K562 (cell line): ENCODE measurements at regions not wholly inside any gene's neighbourhood (a gene's known extent, or its start where the extent isn't known, plus 50 kb on each side); places are given as distances from the start of the nearest gene placed in this dataset.

ENCODE experiments used
- CREM ChIP-seq: IDR thresholded peaks from 2 replicates; pipeline ENCODE4 v1.6.1; 2014; ENCODE audit warnings: antibody characterized with exemption, low read depth
- HMG20B ChIP-seq: fragments of 250-450 bp; sonication (Bioruptor Pico); IDR thresholded peaks from 2 replicates; pipeline ENCODE4 v1.5.0; 2021; ENCODE audit warnings: mild to moderate bottlenecking
- STAT5A ChIP-seq: IDR thresholded peaks from 2 replicates; pipeline ENCODE4 v1.6.1; 2012; ENCODE audit warnings: low read length, inconsistent platforms, borderline replicate concordance
- TF ChIP-seq, protein P1 (sequence below), 2 experiments: fragments of 450-650 bp in 1 of 2; sonication (generic) in 1 of 2; formaldehyde crosslinking in 1 of 2; IDR thresholded peaks; 2 replicates each; pipeline versions ENCODE4 v1.7.1 to v1.9.0; 2016 to 2022; ENCODE audit warnings: inconsistent platforms in 1 of 2, mild to moderate bottlenecking in 1 of 2, missing genetic modification reagents in 1 of 2
- TF ChIP-seq, protein P2 (sequence below): sonication (generic); formaldehyde crosslinking; IDR thresholded peaks from 2 replicates; pipeline ENCODE4 v1.8.1; 2023; ENCODE audit warnings: mild to moderate bottlenecking, missing genetic modification reagents

DNA sequence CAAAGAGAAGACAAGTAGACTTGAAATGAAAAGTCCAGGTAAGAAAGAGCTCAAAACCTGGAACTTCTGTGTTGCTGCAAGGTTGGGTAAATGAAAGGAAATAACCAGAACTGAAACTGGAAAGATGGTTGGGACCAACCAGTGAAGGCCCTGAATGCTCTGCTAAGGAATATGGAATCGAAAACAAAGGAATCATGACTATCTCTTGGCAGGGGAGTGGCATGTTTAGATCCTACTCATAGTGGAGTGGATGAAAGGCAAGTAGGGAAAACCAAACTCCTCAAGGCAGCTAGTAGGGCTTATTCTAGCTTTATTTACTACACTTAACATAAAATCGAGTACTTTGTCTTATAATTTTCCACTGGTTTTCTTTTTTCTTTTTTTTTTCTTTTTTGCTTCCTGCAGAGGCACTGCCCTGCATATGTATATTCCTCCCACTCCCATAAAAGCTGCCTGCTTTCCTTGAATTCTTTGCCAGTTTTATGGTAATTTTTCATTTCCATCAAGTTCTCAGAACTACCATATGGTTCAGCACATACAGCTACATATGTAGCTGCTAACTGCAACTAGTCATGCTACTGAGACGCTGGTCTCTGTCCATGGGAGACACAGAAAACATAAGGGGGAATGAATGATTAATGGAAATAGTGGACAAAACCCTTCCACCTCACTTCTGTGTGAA lies 247.1 kb upstream of the TMTC1 start (continued):
- TF ChIP-seq, protein P1, sequence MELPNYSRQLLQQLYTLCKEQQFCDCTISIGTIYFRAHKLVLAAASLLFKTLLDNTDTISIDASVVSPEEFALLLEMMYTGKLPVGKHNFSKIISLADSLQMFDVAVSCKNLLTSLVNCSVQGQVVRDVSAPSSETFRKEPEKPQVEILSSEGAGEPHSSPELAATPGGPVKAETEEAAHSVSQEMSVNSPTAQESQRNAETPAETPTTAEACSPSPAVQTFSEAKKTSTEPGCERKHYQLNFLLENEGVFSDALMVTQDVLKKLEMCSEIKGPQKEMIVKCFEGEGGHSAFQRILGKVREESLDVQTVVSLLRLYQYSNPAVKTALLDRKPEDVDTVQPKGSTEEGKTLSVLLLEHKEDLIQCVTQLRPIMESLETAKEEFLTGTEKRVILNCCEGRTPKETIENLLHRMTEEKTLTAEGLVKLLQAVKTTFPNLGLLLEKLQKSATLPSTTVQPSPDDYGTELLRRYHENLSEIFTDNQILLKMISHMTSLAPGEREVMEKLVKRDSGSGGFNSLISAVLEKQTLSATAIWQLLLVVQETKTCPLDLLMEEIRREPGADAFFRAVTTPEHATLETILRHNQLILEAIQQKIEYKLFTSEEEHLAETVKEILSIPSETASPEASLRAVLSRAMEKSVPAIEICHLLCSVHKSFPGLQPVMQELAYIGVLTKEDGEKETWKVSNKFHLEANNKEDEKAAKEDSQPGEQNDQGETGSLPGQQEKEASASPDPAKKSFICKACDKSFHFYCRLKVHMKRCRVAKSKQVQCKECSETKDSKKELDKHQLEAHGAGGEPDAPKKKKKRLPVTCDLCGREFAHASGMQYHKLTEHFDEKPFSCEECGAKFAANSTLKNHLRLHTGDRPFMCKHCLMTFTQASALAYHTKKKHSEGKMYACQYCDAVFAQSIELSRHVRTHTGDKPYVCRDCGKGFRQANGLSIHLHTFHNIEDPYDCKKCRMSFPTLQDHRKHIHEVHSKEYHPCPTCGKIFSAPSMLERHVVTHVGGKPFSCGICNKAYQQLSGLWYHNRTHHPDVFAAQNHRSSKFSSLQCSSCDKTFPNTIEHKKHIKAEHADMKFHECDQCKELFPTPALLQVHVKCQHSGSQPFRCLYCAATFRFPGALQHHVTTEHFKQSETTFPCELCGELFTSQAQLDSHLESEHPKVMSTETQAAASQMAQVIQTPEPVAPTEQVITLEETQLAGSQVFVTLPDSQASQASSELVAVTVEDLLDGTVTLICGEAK (IDR thresholded peaks at IDR 0.05), result no peak
- TF ChIP-seq, protein P1 (CRISPR knock-in tag; IDR thresholded peaks at IDR 0.05), result no peak
- TF ChIP-seq STAT5A (no peak), HMG20B (no peak), CREM (no peak)
- TF ChIP-seq, protein P2, sequence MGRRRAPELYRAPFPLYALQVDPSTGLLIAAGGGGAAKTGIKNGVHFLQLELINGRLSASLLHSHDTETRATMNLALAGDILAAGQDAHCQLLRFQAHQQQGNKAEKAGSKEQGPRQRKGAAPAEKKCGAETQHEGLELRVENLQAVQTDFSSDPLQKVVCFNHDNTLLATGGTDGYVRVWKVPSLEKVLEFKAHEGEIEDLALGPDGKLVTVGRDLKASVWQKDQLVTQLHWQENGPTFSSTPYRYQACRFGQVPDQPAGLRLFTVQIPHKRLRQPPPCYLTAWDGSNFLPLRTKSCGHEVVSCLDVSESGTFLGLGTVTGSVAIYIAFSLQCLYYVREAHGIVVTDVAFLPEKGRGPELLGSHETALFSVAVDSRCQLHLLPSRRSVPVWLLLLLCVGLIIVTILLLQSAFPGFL (CRISPR knock-in tag), result no peak
- TF ChIP-seq, all 486 proteins: peak for 0
